NCI-H524 (cell line): ENCODE measurements at regions not wholly inside any gene's neighbourhood (a gene's known extent, or its start where the extent isn't known, plus 50 kb on each side); places are given as distances from the start of the nearest gene placed in this dataset.
"Not testable (repeated sequence)": the region's sequence is repeated elsewhere in the genome, so short reads cannot be mapped to it uniquely, and the experiment has no call there.

Experiments used
- DNase-seq, 2 experiments: peaks; one replicate each; lab custom pipeline; 2025; lab: John Stamatoyannopoulos, UW

DNA sequence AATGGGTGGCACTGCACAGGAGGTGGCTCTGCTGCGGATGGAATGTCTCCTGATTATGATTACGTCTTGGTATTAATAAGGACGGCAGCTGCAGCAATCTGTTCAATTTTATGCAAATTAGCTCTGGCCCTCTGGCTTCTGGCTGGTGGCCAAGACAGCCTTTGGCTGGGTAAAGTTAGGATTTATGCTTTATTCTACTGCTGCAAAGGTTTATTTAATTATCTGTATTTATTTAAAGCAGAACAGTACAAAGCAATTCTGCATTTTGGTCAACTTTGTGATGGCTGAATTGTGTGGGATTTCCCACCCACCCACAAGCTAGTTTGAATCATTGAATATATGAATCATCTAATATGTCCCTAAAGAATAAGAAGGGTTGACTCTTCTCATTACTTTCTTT lies 745.6 kb upstream of the FAM241A start:
- DNase-seq = peak; percentile 30 to 82

- DNase-seq = peak; percentile 64 to 87
Measured at GRCh38 chr4:111400741-111401140, 744.5 kb upstream of the FAM241A start.

DNA sequence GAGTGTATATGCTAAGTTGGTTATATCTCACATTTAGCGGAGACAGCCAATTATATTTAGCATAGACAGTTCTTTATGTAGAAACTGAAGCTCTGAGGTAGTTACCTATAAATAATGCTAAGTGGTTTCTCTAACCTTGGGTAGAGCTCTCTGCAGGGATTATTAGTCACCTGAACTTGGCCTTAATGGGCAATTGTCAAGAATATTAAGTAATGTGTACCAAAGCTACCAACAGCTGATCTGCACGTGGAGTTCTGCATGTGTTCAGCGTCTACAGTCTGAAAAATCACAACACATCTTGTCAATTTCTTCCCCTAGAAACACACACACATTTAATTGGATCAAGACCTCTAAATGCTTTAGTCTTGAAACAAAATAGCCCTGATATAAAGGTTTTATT lies 740.6 kb upstream of the FAM241A start:
- DNase-seq = peak; percentile 23 to 45

- DNase-seq = no peak
Measured at GRCh38 chr4:111405989-111406388, 739.3 kb upstream of the FAM241A start.

GRCh38 chr4:111410571-111410970 lies 734.7 kb upstream of the FAM241A start:
- no peak for DNase-seq

GRCh38 chr4:111417521-111417920 lies 727.7 kb upstream of the FAM241A start:
- peak in 1 of 2 experiments; percentile 2 for DNase-seq

DNA sequence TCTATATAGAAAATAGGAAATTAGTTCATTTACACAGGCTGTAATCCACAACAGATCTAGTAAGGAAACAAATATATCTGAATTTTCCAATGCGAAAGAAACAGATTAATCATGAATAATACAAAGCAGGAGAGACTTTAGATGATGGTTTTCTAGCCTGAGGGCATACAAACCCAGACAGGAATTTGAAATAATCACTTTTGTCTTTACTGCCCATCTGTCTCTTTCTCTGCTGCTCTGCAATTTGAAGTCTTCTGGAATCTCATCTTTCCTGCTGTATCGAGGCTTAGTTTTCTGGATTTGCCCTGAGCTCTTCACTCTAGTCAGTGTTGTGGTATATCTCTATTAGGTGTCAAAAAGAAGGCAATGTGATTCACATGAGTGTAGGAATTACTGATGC lies 711.8 kb upstream of the FAM241A start:
- DNase-seq = no peak

DNA sequence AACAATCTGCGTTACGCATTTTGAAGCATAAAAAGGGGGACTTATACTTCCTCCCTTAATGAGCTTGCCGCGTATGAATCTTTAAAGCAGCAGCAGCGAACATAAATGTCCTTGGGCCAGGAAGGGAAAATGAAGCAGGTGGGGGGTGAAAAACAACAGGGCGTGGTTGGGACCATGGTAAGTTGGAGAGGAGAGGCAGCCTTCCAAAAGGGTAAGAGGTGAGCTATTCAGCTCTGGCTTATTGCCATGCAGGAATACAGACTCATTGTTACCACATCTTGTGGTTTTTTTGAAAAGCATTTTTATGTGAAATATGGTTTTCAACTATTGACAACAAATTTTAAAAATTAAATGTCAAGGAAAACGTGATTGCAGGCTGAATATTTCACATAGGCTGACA lies 710.7 kb upstream of the FAM241A start:
- no peak for DNase-seq

GRCh38 chr4:111435986-111436744 lies 709.1 kb upstream of the FAM241A start:
- DNase-seq = no peak

- no peak for DNase-seq
Measured at GRCh38 chr4:111441687-111442086, 703.6 kb upstream of the FAM241A start.

DNA sequence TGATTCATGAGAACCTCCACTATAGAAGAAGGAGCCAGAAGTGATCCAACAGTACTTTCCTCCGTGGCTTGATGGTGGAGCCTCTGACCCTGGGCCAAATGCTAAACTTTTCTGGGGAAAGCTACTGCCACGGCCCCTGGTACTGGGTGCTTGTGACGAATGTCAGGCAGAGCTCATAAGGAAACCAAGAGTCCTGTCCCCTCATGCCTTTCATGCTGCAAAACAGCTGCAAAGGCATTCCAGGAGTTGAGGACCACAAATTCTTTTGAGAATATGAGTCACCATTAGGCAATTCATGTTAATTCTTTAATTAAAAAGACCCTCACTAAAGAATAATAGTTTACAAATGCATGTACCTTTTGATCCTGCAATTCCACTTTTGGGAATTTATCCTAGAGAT lies 700.4 kb upstream of the FAM241A start:
- DNase-seq = not testable (repeated sequence)

- DNase-seq = no peak
Measured at GRCh38 chr4:111449657-111450056, 695.6 kb upstream of the FAM241A start.

GRCh38 chr4:111450867-111451266 lies 694.4 kb upstream of the FAM241A start:
- DNase-seq = no peak

DNA sequence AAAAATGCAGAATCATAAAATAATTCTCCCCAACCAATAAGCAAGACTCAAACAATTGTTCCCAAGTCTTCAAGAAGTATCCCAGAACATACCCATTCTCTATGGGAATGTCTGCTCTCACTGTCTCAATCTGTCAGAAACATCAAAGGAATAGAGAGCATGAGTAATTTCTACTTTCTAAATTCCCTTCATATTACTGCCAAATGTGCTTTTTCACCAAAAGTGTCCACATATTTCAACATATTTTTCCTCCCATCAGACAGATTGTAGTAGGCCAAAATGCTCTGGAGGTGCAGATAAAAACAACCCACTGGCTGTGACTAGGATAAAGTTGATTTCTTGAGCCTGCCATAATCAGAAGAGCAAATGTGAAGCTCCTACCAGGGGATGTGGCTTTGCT lies 692.0 kb upstream of the FAM241A start:
- DNase-seq = no peak

DNA sequence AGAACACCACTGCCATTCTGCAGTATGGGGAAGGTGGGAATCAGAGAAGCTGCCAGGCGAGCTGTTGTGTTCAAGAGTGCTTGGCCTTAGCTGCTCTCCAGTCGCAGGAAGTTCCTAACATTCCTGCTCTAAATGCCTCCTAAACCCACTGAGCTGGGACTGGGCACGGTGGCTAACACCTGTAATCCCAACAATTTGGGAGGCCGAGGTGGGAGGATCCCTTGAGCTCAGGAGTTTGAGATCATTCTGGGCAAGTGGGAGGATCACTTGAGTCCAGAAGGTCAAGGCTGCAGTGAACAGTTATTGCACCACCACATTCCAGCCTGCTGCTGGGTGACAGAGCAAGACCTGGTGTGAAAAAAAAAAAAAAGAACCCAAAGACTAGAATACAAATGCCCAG lies 690.3 kb upstream of the FAM241A start:
- DNase-seq = no peak

DNA sequence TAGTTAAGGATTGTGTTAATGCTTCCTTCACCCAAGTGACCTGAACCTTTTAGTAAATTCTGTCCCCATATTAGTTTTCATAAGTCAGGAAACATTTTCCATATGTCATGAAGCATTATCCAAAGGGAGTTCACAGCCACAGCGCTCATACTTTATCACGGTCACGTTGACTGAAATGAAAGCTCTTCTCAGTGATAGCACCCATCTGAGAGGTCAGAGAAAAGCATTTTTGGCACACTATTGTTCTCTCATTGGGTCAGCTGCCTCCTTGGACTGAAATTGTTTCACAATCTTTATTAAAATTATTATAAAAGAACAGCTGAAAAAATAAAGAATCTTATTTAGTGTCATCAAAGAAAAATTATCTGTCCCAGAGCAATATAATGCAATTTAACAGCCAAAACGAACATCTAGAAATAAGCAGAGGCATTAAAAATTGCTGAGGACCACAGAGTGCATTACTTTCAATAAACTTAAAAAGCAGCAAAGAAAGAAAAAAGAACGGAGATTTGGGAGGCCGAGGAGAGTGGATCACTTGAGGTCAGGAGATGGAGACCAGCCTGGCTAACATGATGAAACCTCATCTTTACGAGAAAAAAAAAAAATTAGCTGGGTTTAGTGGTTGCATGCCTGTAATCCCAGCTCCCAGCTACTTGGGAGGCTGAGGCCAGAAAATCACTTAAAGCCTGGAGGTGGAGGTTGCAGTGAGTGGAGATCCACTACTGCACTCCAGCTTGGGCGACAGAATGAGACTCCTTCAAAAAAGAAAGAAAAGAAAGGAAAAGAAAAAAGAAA lies 680.8 kb upstream of the FAM241A start:
- DNase-seq = no peak

DNA sequence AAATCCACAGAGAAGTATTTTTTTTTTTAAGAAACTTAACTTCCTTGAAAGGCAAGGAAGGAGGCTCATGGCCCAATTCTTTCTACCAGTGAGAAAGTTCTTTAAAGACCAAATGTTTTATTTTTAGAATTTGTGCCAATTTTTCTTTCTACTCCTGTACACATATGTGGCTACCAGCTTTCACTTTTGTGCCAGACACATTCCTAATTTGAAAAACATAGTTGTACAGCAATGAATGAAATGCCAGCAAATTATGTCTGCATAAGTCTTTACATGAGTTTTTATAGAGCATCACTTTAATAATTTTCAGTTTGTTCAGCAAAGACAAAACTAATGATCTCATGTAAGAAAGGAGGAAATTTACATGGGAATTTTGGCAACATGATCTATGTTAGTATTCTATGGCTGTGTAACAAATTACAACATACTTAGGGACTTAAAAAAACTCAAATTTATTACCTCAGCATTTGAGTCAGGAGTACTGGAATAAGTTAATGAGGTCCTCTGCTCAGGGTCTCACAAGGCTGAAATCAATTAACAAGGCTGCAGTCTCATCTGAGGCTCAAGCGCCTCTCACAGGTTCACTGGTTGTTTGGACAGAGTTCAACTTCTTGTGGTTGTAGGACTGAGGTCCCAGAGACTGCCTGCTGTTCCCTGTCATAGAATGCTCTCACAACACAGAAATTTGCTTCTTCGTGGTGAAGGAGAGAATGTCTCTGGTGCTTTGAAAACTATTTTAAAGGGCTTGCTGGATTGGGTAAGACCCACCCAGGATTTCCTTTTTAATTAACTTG lies 678.2 kb upstream of the FAM241A start:
- no peak for DNase-seq

DNA sequence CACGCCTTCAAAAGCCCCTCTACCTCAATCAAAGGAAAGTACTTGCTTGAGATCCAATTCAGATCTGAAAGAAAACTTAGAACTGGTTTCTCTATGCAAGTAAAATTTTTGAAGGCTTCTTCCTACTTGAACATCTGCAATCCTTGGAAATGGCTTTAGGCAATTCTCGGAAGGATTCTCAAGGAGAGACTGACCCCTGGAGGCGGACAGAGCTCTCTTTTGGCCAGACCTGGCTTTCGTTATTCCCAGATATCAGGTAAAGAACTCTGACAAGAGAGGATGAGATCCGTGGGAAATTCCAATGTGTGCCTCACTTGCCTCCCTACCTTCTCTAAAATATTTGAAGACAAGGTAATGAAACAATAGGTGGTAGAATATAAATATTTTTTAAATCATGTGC lies 670.3 kb upstream of the FAM241A start:
- peak; percentile 21 to 53 for DNase-seq

- DNase-seq = no peak
Measured at GRCh38 chr4:111475666-111476065, 669.6 kb upstream of the FAM241A start.

GRCh38 chr4:111480510-111480909 lies 664.7 kb upstream of the FAM241A start:
- DNase-seq = no peak

DNA sequence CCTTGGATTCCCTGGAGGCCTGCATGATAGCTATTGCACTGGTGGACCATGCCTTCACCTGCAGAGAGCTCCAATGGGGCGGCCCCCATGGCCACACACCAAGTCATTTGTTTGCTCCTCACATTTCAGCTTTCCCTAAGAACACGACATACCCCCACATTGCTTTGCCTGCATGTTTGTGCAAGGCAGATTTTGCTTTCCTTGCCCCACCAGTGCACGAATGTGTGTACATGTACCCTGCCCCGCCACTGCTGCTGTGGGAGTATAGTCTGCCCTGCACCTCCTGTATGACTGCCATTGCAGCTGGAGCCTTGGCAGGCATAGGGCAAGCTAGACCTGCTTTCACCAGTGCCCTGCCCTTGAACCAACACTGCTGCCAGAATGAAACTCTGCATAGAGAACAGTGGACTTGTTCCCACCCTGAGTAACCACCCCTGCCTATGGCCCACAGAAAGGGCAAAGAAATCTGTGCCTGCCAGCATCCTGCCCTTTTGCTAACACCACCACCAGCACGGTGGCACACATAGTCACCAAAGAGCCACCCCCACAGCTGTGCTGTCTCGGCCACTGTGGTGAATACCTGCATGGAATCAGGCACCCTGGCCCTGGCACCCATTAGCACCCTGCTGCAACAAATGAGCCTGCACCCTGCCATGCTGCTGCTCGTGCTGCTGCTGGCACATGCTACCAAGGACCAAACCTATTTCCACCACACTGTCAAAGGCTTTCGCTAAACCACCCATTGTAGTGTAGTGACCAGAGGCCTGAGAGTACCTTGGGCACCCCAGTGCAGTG lies 661.7 kb upstream of the FAM241A start:
- DNase-seq = no peak

DNA sequence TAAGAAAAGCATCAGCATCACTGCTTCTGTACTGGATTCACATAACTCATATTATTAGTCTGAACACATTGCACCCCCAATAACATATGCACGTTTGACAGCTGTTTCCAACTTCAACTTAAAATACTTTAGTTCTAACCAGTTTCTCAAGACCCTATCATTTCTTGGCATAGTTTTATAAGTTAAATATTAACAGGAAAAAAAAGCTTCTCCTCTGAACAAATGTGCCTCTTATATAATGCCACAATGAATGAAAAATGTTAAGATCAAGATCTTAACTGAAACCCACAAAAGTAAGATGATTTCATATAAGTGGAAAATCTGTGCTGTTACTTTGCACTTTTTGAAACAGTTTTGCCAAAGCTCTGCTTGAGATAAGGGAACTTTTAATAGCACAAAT lies 652.8 kb upstream of the FAM241A start:
- DNase-seq = no peak
